Glomerular visceral epithelial cell (primary cell): ENCODE measurements at regions not wholly inside any gene's neighbourhood (a gene's known extent, or its start where the extent isn't known, plus 50 kb on each side); places are given as distances from the start of the nearest gene placed in this dataset.
"Not testable (repeated sequence)": the region's sequence is repeated elsewhere in the genome, so short reads cannot be mapped to it uniquely, and the experiment has no call there.

ENCODE experiments used
- DNase-seq: peaks from one replicate; pipeline ENCODE4 v3.0.0-alpha.2; 2016; ENCODE audit errors: extremely low spot score

DNA sequence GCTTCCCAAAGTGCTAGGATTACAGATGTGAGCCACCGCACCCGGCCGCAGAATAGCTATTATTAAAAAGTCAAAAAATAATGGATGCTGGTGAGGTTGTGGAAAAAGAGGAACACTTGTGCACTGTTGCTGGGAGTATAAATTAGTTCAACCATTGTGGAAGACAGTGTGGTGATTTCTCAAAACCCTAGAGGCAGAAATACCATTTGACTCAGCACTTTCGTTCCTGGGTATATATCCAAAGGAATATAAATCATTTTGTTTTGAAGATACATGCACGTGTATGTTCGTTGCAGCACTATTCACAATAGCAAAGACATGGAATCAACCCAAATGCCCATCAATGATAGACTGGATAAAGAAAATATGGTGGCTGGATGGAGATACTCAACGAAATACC is 132.1 kb upstream of the MED13 start:
- not testable (repeated sequence) for DNase-seq

- not testable (repeated sequence) for DNase-seq
Observed at GRCh38 chr17:62196587-62196986, 131.5 kb upstream of the MED13 start.

DNA sequence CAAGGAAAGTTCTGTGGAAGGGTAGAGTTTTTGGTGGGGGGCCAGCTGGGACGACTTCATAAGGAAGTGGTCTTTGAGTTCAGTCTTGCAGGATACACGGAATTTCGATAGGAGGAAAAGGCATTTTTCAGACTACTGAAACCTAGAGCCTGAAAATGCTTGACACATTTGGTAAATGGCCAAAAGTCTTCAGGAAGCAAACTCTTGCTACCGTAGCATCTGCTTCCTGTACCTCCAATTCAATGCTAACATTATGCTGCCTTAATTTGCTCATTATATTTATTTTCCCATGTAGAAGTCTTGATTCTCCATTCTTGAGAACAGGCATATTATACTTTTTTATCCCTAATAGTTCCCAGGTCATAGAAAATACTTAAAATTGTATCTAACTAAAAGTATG is 129.3 kb upstream of the MED13 start:
- DNase-seq, result no peak

DNA sequence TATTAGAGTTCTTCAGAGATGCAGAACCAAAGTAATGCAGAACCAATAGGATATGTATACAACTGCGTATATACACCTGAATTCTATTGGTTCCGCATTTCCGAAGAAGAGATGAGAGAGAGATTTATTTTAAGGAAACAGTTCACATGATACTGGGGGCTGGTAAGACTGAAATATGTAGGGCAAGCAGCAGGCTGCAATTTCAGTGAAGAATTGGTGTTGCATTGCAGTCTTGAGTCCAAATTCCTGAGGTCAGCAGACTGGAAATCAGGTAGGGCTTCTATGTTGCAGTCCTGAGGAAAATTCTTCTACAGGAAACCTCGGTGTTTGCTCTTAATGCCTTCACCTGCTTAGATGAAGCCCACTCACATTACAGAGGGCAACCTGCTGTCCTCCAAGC is 128.2 kb upstream of the MED13 start:
- no peak for DNase-seq

DNA sequence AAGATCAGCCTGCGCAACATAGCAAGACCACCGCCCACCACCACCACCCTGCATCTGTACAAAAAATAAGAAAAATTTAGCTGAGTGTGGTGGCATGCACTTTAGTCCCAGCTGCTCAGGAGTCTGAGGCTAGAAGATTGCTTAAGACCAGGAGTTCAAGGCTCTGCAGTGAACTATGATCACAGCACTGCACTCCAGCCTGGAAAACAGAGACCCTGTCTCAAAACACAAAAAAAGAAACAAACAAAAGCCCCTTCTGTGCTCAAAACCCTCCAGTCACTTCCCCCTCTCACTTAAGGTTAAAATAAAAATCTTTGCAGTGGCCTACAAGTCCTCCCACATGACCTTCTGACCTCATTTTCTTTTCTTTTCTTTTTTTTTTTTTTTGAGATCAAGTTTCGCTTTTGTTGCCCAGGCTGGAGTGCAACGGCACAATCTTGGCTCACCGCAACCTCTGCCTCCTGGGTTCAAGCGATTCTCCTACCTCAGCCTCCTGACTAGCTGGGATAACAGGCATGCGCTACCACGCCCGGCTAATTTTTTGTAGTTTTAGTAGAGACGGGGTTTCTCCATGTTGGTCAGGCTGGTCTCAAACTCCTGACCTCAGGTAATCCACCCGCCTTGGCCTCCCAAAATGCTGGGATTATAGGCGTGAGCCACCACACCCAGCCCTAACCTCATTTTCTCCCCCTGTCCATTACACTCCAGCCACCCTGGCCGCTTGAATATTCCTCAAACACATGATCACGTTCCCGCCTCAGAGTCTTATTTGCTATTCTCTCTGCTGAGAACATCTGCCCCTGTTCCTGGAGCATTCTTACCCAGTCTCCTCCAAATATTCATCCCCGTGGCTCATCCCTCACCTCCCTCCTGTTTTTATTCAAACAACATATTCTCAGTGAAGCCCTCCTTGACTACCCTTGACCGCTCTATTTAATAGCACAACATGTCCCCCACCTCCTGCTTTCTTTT is 126.6 kb upstream of the MED13 start:
- no peak for DNase-seq

DNA sequence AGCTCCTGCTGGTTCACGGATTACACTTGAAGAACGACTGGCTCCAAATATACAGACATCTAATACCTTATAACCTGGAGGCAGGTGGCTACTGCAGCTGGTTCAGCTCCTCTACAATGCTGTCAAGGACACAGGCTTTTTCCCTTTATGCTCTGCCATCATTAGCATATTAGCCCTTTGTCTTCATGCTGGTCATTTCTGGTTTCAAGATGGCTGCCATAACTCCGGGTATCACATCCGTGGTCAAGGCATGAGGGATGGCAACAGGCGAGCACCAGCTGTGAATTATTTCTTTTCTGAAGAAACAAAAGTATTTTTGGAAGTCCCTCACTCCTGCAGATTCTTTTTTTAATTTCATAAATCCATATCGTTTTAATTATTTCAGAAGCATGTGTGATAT is 124.3 kb upstream of the MED13 start:
- DNase-seq, result no peak

- peak; percentile 61 for DNase-seq
Observed at GRCh38 chr17:62188713-62189112, 123.6 kb upstream of the MED13 start.

DNA sequence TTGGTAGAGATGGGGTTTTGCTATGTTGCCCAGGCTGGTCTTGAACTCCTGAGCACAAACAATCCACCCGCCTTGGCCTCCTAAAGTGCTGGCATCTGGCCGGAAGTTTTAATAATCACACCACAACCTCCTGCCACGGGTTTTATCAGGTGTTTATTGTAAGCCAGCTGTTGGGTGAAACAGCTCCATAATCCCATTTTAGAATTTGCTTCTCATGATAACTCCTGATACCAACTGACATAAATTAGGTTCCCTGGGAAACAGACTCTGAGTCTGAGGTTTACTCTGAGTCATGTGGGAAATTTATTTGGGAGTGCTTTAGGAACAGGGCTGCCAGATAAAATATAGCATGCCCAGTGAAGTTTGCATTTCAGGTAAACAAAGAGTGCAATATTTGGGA is 122.6 kb upstream of the MED13 start:
- peak; percentile 2 for DNase-seq

DNA sequence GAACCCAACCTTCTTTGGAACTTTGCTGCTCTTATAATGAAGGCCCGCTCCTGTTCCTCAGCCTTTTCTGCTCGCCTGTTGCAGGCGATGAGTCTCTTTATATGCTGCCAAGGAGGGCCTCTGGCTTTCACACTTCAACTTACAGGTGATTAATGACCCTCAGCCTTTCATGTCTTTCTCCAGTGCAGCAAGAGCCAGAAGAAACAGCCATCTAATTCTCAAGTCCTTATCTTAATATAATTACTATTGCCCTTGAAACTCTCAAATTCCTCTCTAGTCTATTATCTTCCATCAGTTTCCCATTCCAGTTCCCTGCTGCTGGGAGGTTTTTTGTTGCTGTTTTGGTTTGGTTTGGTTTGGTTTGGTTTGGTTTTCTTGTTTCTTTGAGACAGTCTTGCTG is 121.8 kb upstream of the MED13 start:
- DNase-seq, result no peak

- DNase-seq, result no peak
Observed at GRCh38 chr17:62180772-62181171, 115.7 kb upstream of the MED13 start.

GRCh38 chr17:62179525-62180161 is 114.6 kb upstream of the MED13 start:
- DNase-seq, result peak; percentile 80

GRCh38 chr17:62178579-62178978 is 113.5 kb upstream of the MED13 start:
- DNase-seq, result peak; percentile 45

DNA sequence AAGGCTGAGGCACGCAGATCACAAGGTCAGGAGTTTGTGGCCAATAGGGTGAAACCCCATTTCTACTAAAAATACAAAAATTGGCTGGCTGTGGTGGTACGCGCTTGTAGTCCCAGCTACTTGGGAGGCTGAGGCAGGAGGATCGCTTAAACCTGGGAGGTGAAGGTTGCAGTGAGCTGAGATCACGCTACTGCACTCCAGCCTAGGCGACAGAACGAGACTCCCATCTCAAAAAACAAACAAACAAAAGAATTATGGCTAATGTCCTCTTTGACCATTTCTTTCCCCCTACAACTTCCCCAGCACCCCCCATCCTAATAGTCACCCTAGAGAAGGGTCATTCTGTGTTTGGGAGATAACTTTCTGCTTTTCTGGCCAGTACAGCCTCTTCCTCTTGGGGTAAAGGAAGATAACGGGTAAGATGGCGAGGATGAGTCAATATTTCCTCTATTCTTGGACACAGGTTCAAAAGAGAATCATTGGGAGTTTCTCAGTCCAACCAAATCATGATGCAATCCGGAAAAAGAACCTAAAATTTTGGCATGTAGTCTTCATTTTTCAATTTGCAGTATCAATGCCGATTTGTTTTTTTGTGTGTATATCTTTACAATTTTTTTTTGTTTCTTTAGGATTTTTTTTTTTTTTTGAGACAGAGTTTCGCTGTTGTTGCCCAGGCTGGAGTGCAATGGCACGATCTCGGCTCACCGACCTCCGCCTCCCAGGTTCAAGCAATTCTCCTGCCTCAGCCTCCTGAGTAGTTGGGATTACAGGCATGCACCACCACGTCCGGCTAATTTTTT is 107.6 kb upstream of the MED13 start:
- DNase-seq, result no peak

- DNase-seq, result no peak
Observed at GRCh38 chr17:62167076-62167475, 102.0 kb upstream of the MED13 start.

DNA sequence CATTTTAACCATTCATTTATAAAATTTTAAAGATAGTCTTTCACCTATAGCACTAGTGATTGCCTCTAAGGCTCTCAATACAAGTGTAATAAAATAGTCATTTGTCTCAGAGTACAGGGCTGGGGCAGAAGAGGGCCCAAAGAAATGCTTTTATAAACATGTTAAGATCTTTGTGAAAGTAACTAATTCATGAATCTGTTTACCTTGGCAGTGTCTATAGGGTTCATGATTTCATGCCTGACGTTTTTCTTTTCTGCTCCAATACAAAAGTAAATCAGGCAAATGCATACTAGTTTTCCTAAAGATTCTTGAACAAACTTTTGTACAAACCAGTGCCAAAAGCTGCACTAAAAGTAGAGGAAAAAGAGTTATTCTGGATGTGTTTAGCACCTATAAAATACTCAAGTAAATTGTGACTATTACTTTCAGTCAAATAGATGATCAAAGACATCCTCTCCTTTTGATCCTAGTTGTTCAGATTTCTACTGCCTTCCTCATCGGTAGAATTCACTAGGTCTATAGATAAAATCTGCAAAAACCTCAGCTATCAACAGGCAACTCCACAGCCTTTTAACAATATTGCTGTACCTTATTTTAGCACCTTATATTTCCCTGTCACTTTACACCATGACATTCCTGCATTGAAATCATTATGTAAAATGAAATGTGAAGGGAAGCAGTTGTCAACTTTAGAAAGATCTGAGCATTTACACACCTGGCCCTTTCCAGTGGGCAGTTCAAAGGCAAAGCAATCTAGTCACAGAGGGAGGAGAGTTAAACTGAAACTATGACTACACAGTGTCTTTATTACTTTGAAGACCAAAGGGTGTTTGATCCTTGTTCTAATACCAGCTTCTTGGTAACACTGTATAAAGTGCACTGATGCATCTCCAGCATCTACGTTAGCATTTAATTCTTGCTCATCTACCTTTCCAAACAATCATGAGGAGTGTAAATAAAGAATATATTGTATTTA is 100.0 kb upstream of the MED13 start:
- DNase-seq, result no peak

GRCh38 chr17:62163847-62164246 is 98.8 kb upstream of the MED13 start:
- no peak for DNase-seq

DNA sequence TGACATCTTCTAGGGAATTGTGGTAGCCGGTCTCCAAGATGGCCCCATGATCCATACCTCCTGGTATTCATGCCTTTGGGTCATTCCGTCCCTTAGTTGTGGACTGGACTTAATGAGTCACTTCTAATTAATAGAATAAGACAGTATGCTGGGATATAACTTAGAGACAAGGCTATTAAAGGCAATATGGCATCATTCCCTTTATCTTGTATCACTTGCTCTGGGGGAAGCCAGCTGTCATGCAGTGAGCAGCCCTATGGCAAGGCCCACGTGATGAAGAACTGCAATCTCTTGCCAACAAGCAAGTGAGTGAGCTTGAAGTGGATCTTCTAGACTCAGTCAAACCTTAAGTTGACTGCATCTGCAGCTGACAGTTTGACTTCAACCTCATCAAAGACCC is 97.8 kb upstream of the MED13 start:
- no peak for DNase-seq

DNA sequence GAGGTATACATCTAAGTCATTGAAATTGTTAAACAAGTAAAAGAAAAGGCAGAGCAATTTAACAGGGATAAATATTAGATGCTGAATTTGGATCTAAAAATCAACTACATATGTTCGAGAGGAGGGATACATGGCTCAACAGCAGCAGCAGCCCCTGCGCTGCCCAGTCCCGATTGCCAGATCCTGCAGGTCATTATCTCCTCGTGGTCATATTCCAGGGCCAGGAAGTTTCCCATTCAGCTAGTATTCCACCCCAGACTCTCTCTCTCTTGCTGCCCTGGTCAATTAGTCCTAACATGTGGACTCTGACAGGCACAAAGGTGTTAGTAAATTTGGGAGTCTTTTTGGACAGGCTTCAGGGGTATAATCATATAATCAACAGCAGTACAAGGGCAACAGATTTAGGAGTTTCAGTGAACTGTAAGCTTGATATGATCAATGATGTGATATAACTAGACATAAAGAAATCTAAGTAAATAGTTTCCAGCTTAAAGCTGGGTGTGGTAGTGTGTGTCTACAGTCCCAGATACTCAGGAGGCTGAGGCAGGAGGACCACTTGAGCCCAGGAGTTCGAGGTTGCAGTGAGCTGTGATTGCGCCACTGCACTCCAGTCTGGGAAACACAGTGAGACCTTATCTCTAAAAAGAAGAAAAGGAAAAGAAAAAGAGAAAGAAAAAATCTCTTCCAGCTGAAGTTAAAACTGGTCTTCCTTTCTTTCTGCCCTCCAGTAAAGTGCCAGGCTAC is 96.5 kb upstream of the MED13 start:
- DNase-seq, result no peak

DNA sequence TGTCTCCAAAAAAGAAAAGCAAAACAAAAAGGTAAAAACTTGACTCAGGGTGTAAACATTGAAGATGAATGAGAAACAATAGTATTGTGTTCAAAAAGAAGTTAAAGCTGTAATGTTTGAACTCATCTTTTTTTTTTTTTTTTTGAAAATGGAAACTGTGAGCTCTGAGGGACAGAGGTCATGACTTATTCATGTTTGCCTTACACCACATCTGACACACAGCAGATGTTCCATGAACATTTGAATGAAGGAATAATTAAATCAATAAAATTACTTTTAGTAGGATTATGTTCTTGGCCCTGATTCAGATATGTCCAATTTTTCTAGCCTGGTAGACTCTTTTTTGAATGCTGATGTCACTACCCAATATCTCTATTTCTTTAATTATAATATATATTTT is 95.7 kb upstream of the MED13 start:
- no peak for DNase-seq

DNA sequence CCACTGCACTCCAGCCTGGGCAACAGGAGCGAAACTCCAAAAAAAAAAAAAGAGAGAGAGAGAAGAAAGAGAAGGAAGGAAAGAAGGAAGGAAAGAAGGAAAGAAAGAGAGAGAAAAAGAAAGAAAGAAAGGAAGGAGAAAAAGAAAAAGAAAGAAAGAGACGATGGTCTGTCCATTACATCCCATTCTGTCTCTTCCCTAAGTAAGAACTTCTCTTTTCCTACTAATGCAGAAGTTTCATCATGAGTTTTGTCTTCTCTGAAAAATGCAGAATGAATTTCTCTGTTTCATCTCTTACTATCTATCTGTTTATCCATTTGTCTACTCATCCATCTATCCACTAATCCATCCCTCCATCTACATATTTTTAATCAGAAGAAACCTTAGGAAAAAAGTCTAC is 94.9 kb upstream of the MED13 start:
- no peak for DNase-seq
